NT2/D1 (cell line): ENCODE measurements at regions not wholly inside any gene's neighbourhood (a gene's known extent, or its start where the extent isn't known, plus 50 kb on each side); places are given as distances from the start of the nearest gene placed in this dataset.

ENCODE experiments used
- SUZ12 ChIP-seq: IDR thresholded peaks from 2 replicates; pipeline ENCODE4 v1.6.1; 2011; ENCODE audit not compliant: insufficient read length, insufficient read depth; ENCODE audit errors: extremely low read depth
- YY1 ChIP-seq: IDR thresholded peaks from 2 replicates; pipeline ENCODE4 v1.6.1; 2011; ENCODE audit not compliant: insufficient read length, insufficient read depth
- ZNF274 ChIP-seq: IDR thresholded peaks from 2 replicates; pipeline ENCODE4 v1.6.1; 2011; ENCODE audit warnings: mild to moderate bottlenecking, low read depth, low read length

DNA sequence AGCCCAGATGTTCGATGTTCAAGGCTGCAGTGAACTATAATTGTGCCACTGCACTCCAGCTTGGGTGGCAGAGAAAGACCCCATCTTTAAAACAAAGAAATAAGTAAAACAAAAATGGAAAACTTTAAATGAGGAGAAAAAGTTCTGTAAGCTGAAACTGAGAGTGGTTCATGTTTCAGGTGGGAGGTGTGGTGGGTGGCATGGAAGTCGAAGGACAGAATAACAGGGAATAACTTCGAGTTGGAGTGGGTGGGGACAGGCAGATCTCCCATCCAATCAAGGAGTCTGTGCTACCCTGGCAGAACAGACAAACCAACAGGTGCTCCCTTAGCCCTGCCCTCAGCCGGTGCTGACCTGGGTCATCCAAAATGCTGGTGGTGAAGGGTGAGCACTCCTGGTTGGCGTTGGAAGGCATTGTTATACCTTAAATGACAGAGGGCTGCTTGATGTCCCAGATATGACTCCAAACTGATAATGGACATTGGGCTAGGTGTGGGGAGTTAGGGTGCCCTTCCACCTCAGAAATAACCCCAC, 328.4 kb downstream of the DYSF start:
- TF ChIP-seq YY1, result no peak
- no peak for TF ChIP-seq SUZ12
- TF ChIP-seq ZNF274, result no peak
